OCI-LY3 (cell line): ENCODE measurements at regions not wholly inside any gene's neighbourhood (a gene's known extent, or its start where the extent isn't known, plus 50 kb on each side); places are given as distances from the start of the nearest gene placed in this dataset.

Source experiments
- H2AFZ ChIP-seq: fragments of 200-600, 300-600 bp; shearing (Covaris generic); 2 replicates; pipeline ENCODE4 v1.6.0; 2014; ENCODE audit warnings: antibody characterized with exemption, low read depth, low read length
- H3K27ac ChIP-seq: fragments of 200-600, 300-600 bp; sonication (generic); 2 replicates; pipeline ENCODE4 v1.5.1; 2014; ENCODE audit warnings: mild to moderate bottlenecking, low read length, moderate library complexity, mixed read lengths
- H3K27me3 ChIP-seq: fragments of 200-600, 300-600 bp; sonication (generic); 2 replicates; pipeline ENCODE4 v1.6.1; 2014; ENCODE audit warnings: low read depth, low read length, mixed read lengths
- H3K36me3 ChIP-seq: fragments of 200-600, 300-600 bp; sonication (generic); replicated peaks from 2 replicates; pipeline ENCODE3; 2014; ENCODE audit warnings: low read depth, low read length, mixed read lengths
- H3K4me1 ChIP-seq: fragments of 300-600, 200-600 bp; sonication (generic); 2 replicates; pipeline ENCODE4 v1.6.1; 2014; ENCODE audit warnings: low read length, mixed read lengths
- H3K4me2 ChIP-seq: fragments of 200-600, 300-600 bp; sonication (generic); 2 replicates; pipeline ENCODE4 v1.6.1; 2014; ENCODE audit warnings: low read length, mixed read lengths
- H3K4me3 ChIP-seq: fragments of 300-600, 200-600 bp; sonication (generic); 2 replicates; pipeline ENCODE4 v1.5.1; 2014; ENCODE audit warnings: antibody characterized with exemption, mild to moderate bottlenecking, low read length, moderate library complexity
- H3K79me2 ChIP-seq: fragments of 300-600, 200-600 bp; shearing (Covaris generic); 2 replicates; pipeline ENCODE4 v1.6.1; 2014; ENCODE audit warnings: mild to moderate bottlenecking, low read length, mixed read lengths
- H3K9ac ChIP-seq: fragments of 300-600, 200-600 bp; shearing (Covaris generic); 2 replicates; pipeline ENCODE4 v1.6.0; 2014; ENCODE audit warnings: mild to moderate bottlenecking, low read length, moderate library complexity
- H3K9me3 ChIP-seq: fragments of 200-600, 300-600 bp; shearing (Covaris generic); 2 replicates; pipeline ENCODE4 v1.6.1; 2014; ENCODE audit warnings: low read length, mixed read lengths; ENCODE audit not compliant: insufficient read depth
- H4K20me1 ChIP-seq: fragments of 200-600, 300-600 bp; sonication (generic); 2 replicates; pipeline ENCODE4 v1.6.1; 2016; ENCODE audit warnings: low read length, mixed read lengths; ENCODE audit not compliant: insufficient read depth
- CTCF ChIP-seq: fragments of 200-600, 300-600 bp; sonication (generic); IDR thresholded peaks from 2 replicates; pipeline ENCODE4 v1.5.1; 2014; ENCODE audit warnings: antibody characterized with exemption, low read length, low read depth
- EZH2phosphoT487 ChIP-seq: fragments of 200-600 bp; shearing (Covaris generic); IDR thresholded peaks from 2 replicates; pipeline ENCODE4 v1.6.1; 2018; ENCODE audit warnings: antibody characterized with exemption, mixed run types, low read depth

GRCh38 chr2:16248571-16249105, 308.3 kb downstream of the MYCN start:
- Histone ChIP-seq H3K4me2 (no peak overlapping the region), H3K79me2 (no peaks in the 10 kb centered on the region), H3K27me3 (peaks cover 18% of the 10 kb centered on the region)

GRCh38 chr2:16247326-16248122, 307.2 kb downstream of the MYCN start:
- H3K27me3 ChIP-seq: peaks cover 18% of the 10 kb centered on the region; the same call in 1 of the 2 replicates
- no peak overlapping the region for H3K4me2 ChIP-seq
- H3K27ac ChIP-seq: no peak overlapping the region
- TF ChIP-seq CTCF: no peak
- TF ChIP-seq EZH2phosphoT487: no peak
- H3K79me2 ChIP-seq: no peaks in the 10 kb centered on the region
- no peak overlapping the region for H3K4me3 ChIP-seq
- H3K9me3 ChIP-seq: no peaks in the 10 kb centered on the region
- no peaks in the 10 kb centered on the region for H4K20me1 ChIP-seq
- no peaks in the 10 kb centered on the region for H3K4me1 ChIP-seq
- no peak overlapping the region for H3K9ac ChIP-seq
- H2AFZ ChIP-seq: no peak overlapping the region
- H3K36me3 ChIP-seq: no peaks in the 10 kb centered on the region

More at GRCh38 chr2:16248571-16249105, 308.3 kb downstream of the MYCN start:
- TF ChIP-seq CTCF: no peak
- TF ChIP-seq EZH2phosphoT487: no peak
- Histone ChIP-seq H3K4me3 (no peak overlapping the region), H4K20me1 (no peaks in the 10 kb centered on the region), H3K27ac (no peak overlapping the region), H3K9ac (no peak overlapping the region), H3K36me3 (no peaks in the 10 kb centered on the region), H3K4me1 (no peaks in the 10 kb centered on the region), H3K9me3 (no peaks in the 10 kb centered on the region), H2AFZ (no peak overlapping the region)

- Histone ChIP-seq H3K4me1 (no peaks in the 10 kb centered on the region), H3K27me3 (peaks cover 21% of the 10 kb centered on the region; the same call in 1 of the 2 replicates), H3K36me3 (no peaks in the 10 kb centered on the region), H3K9me3 (no peaks in the 10 kb centered on the region), H3K9ac (no peak overlapping the region), H3K4me2 (no peak overlapping the region), H4K20me1 (no peaks in the 10 kb centered on the region), H3K4me3 (no peak overlapping the region), H2AFZ (no peak overlapping the region), H3K27ac (no peak overlapping the region), H3K79me2 (no peaks in the 10 kb centered on the region)
- no peak for TF ChIP-seq CTCF
- TF ChIP-seq EZH2phosphoT487: no peak
These were observed 306.6 kb downstream of the MYCN start for GRCh38 chr2:16246911-16247310.

- Histone ChIP-seq H3K4me3 (no peak overlapping the region), H3K4me1 (no peaks in the 10 kb centered on the region), H3K36me3 (no peaks in the 10 kb centered on the region), H3K27me3 (peaks cover 21% of the 10 kb centered on the region; the same call in 1 of the 2 replicates), H3K9ac (no peak overlapping the region), H4K20me1 (no peaks in the 10 kb centered on the region), H3K4me2 (no peak overlapping the region), H3K9me3 (no peaks in the 10 kb centered on the region), H3K27ac (no peak overlapping the region), H2AFZ (no peak overlapping the region), H3K79me2 (no peaks in the 10 kb centered on the region)
- TF ChIP-seq CTCF (no peak), EZH2phosphoT487 (no peak)
These were observed 306.0 kb downstream of the MYCN start for GRCh38 chr2:16246281-16246850.
